HG03457 (cell line): ENCODE measurements at regions not wholly inside any gene's neighbourhood (a gene's known extent, or its start where the extent isn't known, plus 50 kb on each side); places are given as distances from the start of the nearest gene placed in this dataset.
"Not testable (repeated sequence)": the region's sequence is repeated elsewhere in the genome, so short reads cannot be mapped to it uniquely, and the experiment has no call there.

Source experiments
- ATAC-seq: cut with Tn5 transposase; IDR thresholded peaks from one replicate; pipeline ENCODE4 v1.9.1; 2021; ENCODE audit warnings: moderate number of reproducible peaks; ENCODE audit not compliant: unreplicated experiment

GRCh38 chr6:6997263-6998193 lies 110.2 kb upstream of the RREB1 start:
- ATAC-seq, result no peak

- ATAC-seq, result no peak
These were observed 109.6 kb upstream of the RREB1 start for GRCh38 chr6:6998194-6998569.

- no peak for ATAC-seq
These were observed 106.7 kb upstream of the RREB1 start for GRCh38 chr6:7000825-7001777.

GRCh38 chr6:7003041-7003440 lies 104.7 kb upstream of the RREB1 start:
- no peak for ATAC-seq

GRCh38 chr6:7004581-7005297 lies 103.0 kb upstream of the RREB1 start:
- ATAC-seq, result no peak

GRCh38 chr6:7006515-7007191 lies 101.1 kb upstream of the RREB1 start:
- ATAC-seq, result no peak

GRCh38 chr6:7008451-7008988 lies 99.2 kb upstream of the RREB1 start:
- ATAC-seq, result no peak

- no peak for ATAC-seq
These were observed 91.5 kb upstream of the RREB1 start for GRCh38 chr6:7016226-7016625.

- no peak for ATAC-seq
These were observed 86.5 kb upstream of the RREB1 start for GRCh38 chr6:7021301-7021700.

- ATAC-seq, result no peak
These were observed 81.9 kb upstream of the RREB1 start for GRCh38 chr6:7025861-7026260.

GRCh38 chr6:7028963-7029362 lies 78.8 kb upstream of the RREB1 start:
- not testable (repeated sequence) for ATAC-seq

- ATAC-seq, result not testable (repeated sequence)
These were observed 76.8 kb upstream of the RREB1 start for GRCh38 chr6:7030968-7031367.

- ATAC-seq, result no peak
These were observed 74.6 kb upstream of the RREB1 start for GRCh38 chr6:7033202-7033601.

- no peak for ATAC-seq
These were observed 73.7 kb upstream of the RREB1 start for GRCh38 chr6:7034055-7034454.

GRCh38 chr6:7035837-7036249 lies 71.9 kb upstream of the RREB1 start:
- no peak for ATAC-seq

GRCh38 chr6:7041511-7042026 lies 66.2 kb upstream of the RREB1 start:
- ATAC-seq, result no peak

GRCh38 chr6:7042056-7042653 lies 65.6 kb upstream of the RREB1 start:
- no peak for ATAC-seq

- ATAC-seq, result no peak
These were observed 64.9 kb upstream of the RREB1 start for GRCh38 chr6:7042654-7043545.

- no peak for ATAC-seq
These were observed 62.4 kb upstream of the RREB1 start for GRCh38 chr6:7045331-7045730.
